ENCODE measurements at regions not wholly inside any gene's neighbourhood (a gene's known extent, or its start where the extent isn't known, plus 50 kb on each side); places are given as distances from the start of the nearest gene placed in this dataset.

DNA sequence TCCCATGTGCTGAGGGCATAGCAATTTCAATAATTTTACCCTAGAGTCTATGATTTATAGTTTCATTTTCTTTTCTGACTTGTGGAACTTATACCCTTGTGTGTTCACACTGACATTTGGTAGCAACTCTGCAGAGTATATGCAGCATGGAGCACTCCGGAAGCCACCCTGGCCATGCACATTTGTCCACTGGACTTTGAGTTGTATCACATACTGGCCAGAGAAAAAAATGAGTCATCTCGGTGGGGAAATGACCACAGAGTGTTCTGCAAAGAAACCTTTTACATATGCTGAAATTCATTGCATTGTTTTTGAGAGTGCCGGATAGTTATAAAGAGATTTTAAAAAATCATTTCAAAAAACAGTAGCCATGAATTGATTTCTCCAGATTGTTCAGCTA is 164.8 kb upstream of the COBL start:
- in situ Hi-C loops (cut with HindIII; ENCODE audit: low sequenced_read_pairs) = no loop called here
- DNase-seq (ENCODE audit: low spot score) = no peak

DNA sequence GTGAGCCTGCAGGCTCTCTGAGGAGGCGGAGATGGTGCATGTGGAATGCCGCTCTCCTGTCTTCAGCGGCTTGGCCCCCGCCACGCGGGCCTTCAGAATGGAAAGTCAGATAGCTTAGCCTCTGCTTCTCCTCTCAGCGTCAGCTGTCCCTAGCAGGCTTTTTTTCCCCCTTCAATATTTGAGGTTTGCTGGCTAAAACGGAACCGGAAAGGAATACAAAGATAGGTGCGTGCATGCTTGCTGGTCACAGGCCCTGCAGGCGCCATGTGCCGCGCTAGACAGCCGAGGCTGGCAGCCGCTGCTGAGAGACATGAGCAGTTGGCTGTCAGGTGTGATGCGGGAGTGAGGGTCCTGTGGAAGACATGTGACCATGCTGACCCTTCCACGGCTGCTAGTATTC is 161.2 kb upstream of the COBL start:
- in situ Hi-C loops (cut with HindIII; ENCODE audit: low sequenced_read_pairs) = no loop called here
- no peak for DNase-seq (ENCODE audit: low spot score)

DNA sequence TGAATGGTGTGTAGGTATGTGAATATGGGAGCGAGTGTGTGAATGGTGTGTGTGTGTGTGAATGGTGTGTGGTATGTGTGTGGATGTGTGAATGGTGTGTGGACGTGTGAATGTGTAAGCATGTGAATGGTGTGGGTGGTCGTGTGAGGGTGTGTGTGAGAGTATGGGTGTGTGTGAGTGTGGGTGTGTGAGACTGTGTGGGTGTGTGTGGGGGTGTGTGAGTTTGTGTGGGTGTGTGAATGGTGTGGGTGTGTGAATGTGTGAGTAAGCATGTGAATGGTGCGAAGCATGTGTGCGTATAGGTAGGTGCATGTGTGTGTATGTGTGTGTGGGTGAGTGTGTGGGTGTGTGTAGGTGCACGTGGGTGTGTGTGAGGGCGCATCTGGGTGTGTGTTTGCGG is 160.7 kb upstream of the COBL start:
- no peak for DNase-seq (ENCODE audit: low spot score)
- in situ Hi-C loops (cut with HindIII; ENCODE audit: low sequenced_read_pairs) = no loop called here

DNA sequence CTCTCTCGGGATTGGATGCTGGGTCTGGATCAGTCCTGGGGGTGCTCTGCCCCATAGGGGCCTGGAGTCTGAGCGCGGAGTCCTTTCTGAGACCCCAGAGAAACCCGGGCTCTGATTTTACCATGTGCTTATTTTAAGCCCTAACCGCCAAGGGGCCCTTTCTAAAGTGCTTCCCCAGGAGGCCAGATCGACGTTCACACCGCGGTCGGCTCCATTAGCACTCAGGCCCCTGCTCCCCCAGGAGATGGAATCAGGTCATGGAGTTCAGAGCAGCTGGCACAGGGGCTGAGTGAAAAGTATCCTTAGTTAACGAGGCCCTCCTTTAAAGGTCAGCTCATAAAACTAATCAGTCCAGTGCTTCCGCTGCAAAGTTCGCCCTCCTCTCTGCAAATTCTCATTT is 159.4 kb upstream of the COBL start:
- in situ Hi-C loops (cut with HindIII; ENCODE audit: low sequenced_read_pairs) = no loop called here
- DNase-seq (ENCODE audit: low spot score) = no peak

DNA sequence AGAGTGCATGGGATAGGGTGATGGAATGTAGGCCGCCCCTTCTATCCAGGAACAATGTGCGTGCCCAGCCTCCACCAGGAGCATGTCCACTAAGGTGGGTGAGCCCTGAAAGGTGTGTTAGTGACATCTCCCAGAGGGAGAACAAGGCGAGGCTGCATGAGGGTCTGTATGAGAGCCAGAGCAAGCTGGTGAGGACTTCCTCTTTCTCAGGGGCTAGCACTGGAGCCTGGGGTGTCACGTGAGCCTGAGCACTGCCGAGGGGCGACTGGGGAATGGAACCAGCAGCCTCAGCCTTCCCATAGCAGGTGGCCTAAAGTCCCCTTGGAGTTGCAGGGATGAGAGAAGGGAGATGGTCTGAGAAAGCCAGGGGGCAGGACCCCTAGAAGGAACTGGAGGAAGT is 156.3 kb upstream of the COBL start:
- in situ Hi-C loops (cut with HindIII; ENCODE audit: low sequenced_read_pairs) = no loop called here
- no peak for DNase-seq (ENCODE audit: low spot score)

DNA sequence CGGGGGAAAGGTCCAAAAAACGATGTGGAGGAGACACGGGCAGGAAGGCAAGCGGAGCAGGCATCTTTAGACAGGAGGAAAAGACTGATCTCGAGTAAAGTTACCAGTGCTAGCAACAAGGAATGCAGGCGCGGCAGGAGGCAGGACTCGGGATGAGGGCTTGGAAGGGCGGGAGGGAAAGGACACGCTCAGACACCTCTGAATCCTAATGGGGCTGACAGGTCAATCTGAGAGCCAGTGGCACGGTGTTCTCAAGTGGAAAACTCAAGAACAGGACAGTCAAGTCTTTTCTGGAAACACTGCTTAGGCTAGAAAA is 155.3 kb upstream of the COBL start:
- no peak for DNase-seq (ENCODE audit: low spot score)
- in situ Hi-C loops (cut with HindIII; ENCODE audit: low sequenced_read_pairs) = no loop called here

DNA sequence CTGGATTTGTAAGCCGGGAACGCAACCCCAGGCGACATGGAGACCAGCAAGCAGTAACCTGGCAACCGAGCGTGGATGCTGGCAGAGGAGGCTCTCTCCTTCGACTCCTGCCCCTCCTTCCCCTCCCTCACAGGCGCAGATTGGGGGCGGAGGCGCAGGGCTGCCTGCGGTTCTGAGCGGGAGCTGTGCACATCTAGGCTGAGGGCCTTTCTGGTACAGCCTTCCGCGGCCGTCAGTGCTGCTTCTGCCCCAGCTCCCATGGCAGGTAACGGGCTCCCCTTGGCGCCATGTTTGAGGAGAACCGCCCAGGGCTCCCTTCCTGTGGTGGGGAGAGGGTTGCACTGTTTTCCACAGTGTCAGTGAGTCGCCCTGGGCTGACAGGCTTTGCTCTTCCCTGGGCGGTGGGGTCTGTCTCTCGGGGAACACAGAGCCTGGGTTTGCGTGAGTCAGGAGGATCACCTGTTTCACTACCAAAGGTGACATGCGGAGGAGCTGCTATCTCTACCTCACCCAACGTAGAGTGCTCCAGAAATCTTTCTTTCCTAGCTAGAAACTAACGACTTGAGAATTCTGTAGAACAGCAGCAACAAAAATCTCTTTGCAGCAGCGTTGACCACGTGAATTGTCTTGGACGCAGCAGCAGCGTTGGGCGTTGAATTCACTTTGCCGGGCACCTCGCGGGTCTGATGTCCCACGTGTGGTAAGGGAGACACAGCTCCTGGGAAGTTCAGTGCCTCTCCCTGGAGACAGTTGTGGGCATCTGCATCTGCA is 154.8 kb upstream of the COBL start:
- peak; percentile 40 for DNase-seq (ENCODE audit: low spot score)
- in situ Hi-C loops (cut with HindIII; ENCODE audit: low sequenced_read_pairs) = no loop called here

DNA sequence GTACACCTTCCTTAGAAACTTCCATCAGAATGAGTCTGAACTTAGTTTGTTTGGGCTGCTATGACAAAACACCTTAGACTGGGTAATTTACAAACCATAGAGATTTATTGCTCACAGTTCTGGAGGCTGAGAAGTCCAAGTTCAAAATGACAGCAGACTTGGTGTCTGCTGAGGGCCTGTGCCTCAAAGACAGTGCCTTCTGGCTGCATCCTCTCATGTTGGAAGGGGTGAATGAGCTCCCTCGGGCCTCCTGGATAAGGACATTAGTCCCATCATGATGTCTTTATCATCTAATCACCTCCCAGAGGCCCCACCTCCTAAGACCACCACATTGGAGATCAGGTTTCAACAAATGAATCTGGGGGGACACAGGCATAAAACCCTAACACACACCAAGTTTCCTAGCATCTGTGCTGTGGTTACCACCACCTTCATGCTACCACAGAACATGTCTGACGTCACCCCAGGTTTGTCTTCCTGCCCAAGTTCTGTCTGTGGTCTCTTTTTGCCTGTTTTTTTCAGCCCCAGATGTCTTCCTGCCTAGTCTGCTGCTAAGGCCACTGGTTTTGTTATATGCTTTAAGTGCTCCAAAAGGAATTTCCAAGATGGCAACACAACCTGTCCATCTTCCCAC is 150.9 kb upstream of the COBL start:
- no peak for DNase-seq (ENCODE audit: low spot score)
- in situ Hi-C loops (cut with HindIII; ENCODE audit: low sequenced_read_pairs) = no loop called here

DNA sequence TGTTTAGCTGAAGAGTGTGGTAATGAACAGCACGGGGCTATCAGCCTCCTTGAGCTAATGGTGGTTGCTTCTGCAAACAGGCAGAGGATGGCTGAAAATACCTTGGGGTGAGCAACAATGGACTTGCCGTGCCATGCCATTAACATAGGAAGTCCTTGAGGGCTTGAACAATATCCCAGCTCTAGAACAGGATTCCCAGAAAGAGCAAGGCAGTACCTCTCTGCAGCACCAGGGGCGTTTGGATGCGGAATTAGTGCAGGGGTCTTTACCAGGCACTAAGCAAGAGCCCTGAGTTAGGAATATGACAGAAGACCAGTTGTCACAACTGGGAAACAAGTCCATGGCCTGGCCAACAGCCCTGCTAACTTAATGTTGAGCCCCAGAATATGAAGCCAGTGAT is 143.2 kb upstream of the COBL start:
- no peak for DNase-seq (ENCODE audit: low spot score)
- in situ Hi-C loops (cut with HindIII; ENCODE audit: low sequenced_read_pairs) = no loop called here

DNA sequence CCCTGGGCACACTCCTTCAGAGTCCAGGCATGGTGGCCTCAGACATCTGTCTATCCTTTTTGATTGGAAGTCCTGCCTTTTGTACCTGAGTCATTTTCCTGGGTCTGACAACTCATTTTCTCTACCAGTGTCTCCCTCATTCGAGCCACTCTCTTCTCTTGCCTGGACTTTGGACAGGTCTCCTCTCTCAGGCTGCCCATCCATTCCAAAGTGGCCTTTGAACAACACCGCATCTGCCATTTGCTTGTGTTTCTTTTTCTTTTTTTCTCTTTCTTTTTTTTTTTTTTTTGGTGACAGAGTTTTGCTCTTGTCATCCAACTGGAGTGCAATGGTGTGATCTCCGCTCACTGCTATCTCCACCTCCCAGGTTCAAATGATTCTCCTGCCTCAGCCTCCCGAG is 142.1 kb upstream of the COBL start:
- in situ Hi-C loops (cut with HindIII; ENCODE audit: low sequenced_read_pairs) = no loop called here
- no peak for DNase-seq (ENCODE audit: low spot score)

DNA sequence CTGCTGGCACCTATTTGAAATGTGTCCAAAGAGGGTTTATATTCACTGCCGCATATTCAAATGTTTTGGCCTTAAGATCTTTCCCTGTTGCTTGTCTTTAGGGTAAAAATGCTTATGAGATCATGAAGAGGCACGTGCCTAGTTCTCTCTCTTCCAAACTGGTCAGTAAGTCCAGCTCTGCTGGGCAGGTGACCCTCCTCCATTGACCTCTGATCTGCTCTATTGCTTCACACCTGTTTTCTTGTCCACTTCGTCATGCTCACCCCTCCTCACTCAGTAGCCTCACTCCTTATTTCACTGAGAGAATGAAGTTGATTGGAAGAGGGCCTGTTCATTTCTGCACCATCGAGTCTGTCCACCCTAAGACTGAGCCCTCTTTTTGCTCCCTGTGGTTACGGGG is 140.5 kb upstream of the COBL start:
- in situ Hi-C loops (cut with HindIII; ENCODE audit: low sequenced_read_pairs) = no loop called here
- DNase-seq (ENCODE audit: low spot score) = no peak

DNA sequence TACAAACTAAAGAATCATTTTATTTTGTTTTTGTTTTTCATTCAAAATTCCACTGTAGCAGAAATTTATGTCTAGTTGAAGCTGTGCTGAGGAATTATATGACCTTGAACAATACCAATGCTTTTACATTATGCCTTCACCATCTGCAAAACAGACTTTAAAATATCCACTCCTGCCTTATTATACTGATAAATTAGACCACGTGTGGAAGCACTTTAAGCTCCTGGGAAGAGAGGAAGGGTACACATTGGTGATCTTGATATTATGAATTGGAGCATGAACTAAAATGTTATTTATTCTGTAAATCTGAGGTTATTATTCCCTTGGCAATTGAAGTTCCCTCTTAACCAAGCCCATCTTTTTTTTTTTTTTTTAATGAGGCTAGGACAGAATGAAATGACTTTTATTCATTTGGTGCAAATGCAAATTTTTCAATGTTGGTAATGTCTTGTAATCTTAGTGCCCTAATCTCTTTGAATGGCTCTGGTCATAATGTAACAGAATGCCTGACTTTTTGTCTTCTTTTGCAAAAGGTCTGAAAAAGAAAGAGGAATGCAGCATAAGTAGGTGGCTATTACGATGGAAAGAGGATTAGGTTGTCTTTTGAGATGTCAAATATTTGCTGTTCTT is 139.9 kb upstream of the COBL start:
- no peak for DNase-seq (ENCODE audit: low spot score)
- in situ Hi-C loops (cut with HindIII; ENCODE audit: low sequenced_read_pairs) = no loop called here

DNA sequence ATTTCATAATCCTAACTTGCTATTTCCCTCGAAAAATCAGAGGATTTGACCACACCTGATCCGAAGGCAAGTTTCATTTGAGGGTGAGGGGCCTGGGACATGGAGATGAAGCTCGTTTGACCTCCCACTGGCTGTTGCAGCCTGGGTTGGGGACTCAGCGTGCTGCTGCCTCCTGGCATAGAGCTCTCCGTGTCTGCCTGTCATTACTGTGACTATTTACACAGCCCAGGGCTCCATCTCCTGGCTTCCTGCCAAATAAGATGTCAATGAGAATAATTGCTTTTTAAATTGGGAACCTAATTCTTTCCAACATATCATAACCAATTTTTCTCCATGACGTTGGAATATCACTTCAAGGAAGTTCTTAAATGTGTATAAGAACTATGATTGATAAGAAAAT is 139.3 kb upstream of the COBL start:
- peak; percentile 5 for DNase-seq (ENCODE audit: low spot score)
- in situ Hi-C loops (cut with HindIII; ENCODE audit: low sequenced_read_pairs) = no loop called here

DNA sequence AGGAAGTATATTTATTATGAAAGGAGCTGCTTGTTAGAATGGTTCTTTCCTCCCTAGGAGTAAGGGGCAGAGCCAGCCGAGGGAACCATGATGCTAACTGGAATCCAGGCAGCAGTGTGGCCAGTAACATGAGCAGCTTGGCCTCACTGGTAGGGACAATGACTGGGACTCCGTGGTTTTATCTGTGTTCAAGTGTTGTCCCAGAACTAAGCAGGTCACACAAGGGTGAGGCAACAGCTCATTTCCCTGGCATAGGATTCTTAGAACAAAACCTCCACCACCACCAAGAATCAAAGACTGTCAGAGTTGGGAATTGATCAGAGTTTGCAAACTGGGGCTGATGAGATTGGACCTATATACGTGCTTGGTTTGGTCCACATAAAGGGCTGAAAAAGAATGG is 138.9 kb upstream of the COBL start:
- DNase-seq (ENCODE audit: low spot score) = no peak
- in situ Hi-C loops (cut with HindIII; ENCODE audit: low sequenced_read_pairs) = no loop called here

DNA sequence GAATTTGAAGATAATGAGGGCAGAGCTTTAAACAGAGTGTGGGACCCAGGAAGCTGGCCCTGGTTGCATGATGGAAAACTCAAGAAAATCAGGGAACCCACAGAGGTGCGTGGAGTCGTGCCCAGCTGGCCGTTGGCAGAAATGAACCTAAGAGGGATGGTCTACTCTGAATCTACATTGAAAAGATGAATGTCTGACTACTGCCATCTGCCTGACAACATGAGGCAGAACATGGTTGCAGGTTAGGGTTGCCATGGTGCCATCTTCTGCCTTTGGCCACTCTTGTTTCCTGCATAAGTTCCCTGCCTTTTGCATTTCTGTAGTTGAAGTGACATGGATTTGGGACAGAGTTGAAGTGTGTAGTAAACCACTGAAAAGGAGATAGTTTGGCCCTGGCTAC is 138.5 kb upstream of the COBL start:
- in situ Hi-C loops (cut with HindIII; ENCODE audit: low sequenced_read_pairs) = no loop called here
- no peak for DNase-seq (ENCODE audit: low spot score)

DNA sequence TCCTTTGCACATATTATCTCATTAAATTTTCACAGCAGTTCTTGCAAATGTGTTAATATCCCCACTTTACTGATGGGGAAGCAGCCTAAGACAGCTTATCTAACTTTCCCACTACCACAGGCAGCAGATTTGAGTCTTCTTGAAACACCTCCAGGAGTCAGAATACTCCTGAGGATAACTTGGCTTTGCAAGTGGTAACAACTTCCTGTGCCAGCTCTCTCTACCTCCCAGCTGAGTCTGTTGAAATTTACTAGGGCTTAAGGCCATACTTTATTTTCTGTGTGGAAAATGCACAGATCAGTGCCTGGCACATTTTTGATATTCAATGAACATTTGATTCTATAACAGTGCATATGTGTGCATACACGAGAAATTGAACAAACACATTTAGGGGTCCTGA is 136.1 kb upstream of the COBL start:
- in situ Hi-C loops (cut with HindIII; ENCODE audit: low sequenced_read_pairs) = no loop called here
- DNase-seq (ENCODE audit: low spot score) = no peak

DNA sequence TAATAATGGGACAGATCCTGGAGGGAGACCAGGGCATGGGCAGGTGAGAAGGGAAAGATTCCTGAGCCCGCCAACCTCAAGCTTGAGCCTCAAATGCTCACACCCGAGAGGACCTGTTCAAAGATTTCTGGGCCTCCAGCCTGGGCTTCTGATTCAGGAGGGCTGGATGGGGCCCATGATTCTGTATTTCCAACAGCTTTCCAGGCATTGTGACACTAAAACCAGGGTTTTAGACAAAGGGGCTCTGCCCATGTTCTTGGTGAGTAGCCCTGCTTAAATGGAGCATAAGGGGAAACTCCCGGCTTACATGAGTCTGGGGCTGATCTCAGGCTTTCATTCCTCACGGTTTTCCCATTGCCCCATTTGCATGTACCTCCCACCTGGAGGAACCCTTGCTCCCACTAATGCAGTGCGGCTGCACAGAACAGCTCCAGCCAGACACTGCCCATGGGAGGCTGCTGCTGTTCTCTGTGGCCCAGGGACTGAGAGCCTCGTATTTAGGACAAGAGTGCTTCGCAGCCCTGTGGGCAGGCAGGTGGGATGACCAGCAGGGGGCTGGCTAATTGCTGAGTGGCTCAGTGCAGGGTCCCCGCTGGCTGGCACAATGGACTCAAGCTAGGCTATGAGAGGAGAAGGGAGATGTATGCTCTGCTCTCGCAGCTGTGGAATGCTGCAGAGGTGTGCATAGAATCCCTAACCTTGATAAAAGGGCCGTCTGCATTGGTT is 135.3 kb upstream of the COBL start:
- in situ Hi-C loops (cut with HindIII; ENCODE audit: low sequenced_read_pairs) = no loop called here
- no peak for DNase-seq (ENCODE audit: low spot score)

DNA sequence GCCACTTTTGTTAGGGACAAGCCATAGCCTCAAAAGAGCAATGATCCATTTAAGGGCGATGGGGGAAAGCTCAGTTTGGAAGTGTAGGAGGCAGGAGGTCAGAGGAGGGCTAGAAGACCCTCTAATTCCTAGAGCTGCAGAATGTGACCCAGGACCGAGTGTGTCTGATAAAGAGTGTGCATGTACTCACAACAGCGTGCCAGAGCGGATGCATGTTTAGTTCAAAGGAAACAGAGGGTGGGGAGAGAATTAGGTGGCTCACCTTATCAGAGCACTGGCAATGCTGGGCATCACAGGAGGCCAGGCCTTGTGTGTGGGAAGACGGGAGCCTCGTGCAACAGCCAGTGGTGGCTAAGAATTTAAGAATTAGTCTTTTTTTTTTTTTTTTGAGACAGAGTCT is 133.9 kb upstream of the COBL start:
- in situ Hi-C loops (cut with HindIII; ENCODE audit: low sequenced_read_pairs) = no loop called here
- DNase-seq (ENCODE audit: low spot score) = no peak

DNA sequence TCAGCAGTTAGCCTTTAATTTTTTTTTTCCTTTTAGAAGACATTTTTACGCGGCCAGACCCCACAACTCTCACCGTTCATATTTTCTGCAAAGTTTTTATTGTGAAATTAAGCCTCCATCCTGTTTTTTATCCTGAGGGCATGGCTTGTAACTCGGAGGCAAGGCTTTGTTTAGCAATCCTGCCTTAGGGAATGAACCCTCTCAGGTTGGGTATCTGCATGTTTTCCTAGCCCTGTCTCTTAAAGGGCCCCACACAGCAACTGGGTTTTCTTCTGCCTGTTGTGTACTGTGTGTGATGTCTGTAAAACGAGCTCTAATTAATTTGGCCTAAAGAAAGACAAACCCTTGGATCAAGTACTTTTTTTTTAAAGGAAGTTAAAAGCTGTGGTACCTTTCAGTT is 130.2 kb upstream of the COBL start:
- DNase-seq (ENCODE audit: low spot score) = no peak
- in situ Hi-C loops (cut with HindIII; ENCODE audit: low sequenced_read_pairs) = no loop called here

DNA sequence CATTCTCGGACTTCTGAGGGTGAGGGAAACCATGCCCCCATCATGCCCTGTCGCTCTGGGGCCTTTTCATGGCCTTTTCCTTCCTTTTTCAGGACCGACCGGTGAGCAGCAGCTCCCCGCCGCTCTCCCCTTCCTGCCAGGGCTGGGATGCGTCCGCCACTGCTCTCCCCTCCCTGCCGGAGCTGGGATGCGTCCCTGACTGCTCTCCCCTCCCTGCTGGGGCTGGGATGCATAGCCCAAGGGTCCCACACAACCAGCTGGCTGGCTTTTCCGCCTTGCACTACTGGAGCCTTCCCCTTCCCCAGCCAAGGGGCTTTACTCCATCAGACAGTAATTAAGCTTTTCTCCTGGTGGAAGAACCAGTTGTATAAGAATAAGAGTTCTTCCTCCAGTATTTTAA is 129.7 kb upstream of the COBL start:
- DNase-seq (ENCODE audit: low spot score) = no peak
- in situ Hi-C loops (cut with HindIII; ENCODE audit: low sequenced_read_pairs) = no loop called here
